HG02759 (cell line): ENCODE measurements at regions not wholly inside any gene's neighbourhood (a gene's known extent, or its start where the extent isn't known, plus 50 kb on each side); places are given as distances from the start of the nearest gene placed in this dataset.
"Not testable (repeated sequence)": the region's sequence is repeated elsewhere in the genome, so short reads cannot be mapped to it uniquely, and the experiment has no call there.

Experiments
- ATAC-seq: cut with Tn5 transposase; IDR thresholded peaks from one replicate; pipeline ENCODE4 v1.9.1; 2021; ENCODE audit warnings: mild to moderate bottlenecking, moderate library complexity; ENCODE audit not compliant: unreplicated experiment

DNA sequence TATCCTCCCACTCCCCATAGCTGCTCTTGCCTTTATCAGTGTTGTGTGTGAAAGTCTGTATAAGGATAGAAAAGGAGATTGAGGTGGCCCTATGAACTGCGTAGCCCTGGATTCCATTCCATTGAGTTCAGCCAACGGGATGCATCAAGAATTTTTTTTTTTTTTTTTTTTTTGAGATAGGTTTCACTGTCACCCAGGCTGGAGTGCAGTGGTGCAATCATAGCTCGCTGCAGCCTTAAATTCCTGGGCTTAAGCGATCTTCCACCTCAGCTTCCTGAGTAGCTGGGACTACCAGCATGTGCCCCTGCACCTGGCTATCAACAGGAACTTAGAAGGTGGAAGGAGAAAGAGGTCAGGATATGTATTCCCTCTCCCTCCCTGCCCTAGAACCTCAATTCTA lies 187.2 kb upstream of the SPRY1 start:
- no peak for ATAC-seq

DNA sequence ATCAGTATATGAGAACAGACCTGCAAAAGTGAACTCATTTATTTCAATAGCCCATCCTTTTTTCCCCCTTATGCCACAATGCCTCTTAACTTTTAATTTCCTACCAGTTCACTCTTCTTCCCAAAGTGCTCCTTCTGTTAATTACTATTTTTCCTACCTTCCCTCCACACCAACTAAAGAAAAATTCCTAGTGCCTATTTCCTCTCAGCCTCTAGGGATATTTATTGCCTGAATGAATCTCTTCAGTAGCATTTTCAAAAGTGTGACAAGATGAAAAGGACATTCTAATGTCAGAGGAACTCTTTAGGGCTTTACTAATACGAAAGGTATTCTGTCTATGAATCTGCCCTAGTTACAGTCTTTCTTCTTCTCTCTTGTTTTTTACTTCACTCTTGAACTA lies 181.1 kb upstream of the SPRY1 start:
- no peak for ATAC-seq

DNA sequence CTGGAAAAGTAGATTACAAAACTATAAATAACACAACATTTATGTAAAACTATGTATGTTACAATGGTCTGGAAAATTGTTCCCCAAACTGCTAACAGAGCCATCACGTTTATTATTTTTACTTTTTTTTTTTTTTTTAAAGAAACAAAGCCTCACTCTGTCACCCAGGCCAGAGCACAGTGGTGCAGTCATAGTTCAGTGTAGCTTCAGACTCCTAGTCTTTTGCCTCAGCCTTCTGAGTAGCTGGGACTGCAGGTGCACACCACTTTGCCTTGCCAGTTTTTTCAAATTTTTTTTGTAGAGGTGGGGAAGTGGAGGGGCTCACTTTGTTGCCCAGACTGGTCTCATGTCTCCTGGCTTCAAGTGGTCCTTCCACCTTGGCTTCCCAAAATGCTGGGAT lies 180.1 kb upstream of the SPRY1 start:
- no peak for ATAC-seq

DNA sequence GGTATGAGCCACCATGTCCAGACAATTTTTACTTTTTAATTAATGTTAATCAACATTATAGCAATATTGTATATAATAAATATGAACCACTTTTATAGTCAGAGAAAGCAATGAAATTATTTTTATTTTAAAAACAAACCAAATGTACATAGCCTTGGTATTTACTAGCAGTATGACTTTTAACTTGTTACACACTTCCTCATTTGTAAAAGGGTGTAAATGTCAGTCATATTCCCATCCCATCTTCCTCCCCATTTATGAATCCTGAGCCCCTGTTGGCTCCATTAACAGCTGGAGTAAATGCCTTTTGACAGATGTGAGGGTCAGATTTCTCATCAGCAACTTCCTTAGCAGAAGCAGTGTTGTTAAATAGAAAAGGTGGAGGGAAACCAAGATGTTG lies 179.6 kb upstream of the SPRY1 start:
- ATAC-seq = no peak

DNA sequence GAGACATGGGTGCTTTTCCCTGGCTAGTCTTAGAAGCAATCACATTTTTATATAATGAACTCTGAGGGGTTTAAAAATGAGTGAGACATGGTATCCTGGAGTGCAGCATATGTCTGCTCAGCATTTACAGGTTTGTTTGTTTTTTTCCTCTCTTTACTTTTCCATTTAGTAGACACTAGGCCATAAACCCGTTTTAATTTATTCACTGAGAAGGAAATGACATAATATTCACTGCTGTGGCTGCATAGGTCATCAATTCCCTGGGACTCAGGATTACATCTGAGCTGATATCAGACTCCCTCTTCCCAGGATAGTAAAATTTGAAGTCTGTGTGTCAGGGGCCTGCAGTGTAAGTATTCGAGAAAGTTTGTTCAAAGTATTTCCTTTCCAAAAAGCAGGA lies 178.9 kb upstream of the SPRY1 start:
- ATAC-seq = no peak

DNA sequence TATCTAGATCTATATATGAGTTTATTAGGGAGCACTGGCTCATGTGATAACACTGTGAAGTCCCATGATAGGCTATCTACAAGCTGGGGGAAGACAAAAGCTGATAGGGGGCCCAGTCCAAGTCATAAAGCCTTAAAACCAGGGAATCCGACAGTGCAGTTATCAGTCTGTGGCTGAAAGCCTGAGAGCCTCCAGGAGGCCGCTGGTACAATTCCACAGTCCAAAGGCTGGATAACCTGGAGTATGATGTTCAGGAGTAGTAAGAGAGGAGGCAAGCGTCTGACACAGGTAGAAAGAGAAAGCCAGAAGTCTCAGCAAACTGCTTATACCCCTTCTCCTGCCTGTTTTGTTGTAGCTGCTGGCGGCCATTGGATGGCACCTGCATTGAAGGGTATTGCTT lies 177.6 kb upstream of the SPRY1 start:
- ATAC-seq = no peak

DNA sequence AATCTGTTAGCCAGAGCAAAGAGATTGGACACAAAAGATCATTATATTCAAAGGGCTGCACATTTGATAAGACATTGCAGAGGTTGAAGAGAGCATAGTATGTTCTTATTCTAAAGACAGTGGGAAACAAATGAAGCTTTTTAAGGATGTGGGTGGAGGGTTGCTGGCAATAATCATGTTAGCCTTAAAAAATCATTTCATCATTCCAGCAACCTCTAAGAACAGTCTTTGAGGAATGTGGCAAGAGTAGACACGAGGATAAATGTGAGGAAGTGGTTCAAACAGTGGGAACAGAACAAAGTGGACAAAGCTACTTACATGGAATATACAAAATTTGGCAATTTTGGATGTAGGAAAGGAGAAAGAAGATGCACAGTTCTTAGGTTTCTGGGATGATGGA lies 167.3 kb upstream of the SPRY1 start:
- ATAC-seq = no peak

DNA sequence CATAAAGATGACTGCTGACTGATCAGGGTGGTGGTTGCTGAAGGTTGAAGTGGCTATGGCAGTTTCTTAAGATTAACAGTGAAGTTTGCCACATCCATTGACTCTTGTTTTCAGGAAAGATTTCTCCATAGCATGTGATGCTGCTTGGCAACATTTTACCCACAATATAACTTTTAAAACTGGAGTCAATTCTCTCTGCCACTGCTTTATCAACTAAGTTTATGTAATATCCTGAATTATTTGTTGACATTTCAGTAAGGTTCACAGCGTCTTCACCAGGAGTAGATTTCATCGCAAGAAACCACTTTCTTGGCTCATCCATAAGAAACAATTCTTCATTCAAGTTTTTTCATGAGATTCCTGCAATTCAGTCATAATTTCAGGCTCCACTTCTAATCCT lies 166.5 kb upstream of the SPRY1 start:
- ATAC-seq = no peak

DNA sequence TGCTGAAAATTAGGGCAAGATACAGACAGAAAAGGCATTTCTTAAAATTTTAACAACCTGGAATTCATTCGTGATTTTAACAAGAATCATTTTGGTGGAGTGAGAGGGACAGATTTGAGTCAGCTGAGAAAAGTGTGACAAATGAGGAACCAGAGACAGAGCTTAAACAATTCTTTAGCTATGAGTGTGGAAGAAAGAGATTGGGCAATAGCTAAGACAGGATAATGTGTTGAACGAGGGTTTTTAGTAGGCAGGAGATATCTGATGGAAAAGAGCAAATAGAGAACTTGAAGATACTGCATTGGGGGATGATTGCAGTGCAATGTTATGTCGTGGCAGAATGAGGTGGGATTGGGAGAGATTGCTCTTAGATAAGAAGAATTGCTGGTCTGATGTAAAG lies 164.2 kb upstream of the SPRY1 start:
- ATAC-seq = no peak

DNA sequence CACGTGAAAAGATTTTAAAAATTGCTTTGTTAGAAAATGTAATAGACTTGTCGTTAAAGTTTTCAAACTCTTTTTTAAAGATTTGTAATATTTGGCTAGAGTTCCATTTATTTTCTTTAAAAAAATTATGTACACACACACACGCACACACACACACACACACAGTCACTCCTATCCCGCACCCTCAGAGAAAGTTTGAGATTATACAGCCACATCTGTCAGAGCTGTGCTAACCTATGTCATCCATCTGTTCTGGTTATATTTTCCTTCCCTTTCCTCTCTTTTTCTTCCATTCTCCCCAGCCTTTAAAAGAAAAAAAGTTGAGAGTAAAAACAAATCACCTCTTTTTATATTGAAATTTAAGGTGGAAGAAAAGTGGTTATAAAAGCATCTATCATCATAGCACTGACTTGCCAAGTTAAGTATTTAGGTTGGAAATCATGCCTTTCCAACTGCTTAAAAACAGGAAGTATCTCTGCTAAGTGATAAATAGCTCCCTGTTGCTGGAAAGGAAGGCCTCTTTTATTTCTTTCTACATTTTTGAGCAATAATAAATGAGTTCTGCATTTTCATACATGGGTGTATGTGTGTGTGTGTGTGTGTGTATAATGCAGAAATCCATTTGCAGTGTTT lies 163.3 kb upstream of the SPRY1 start:
- ATAC-seq = no peak

DNA sequence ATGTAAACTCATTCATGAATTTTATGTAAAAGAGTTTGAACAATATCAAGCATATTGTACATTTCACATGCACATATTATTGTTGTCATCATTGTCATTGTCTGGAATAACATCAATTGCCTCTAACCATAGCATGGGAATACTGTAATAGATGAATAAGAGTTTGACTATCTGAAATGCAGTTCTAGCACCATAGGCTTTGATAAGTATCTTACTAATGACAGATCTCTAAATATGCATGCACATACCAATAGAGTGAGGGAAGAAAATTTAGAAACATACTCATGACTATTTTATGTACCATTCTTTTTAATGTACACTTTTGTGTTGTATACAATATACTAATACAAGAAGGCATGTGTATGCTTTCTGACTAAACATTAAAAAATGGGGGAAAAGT lies 161.6 kb upstream of the SPRY1 start:
- ATAC-seq = no peak

DNA sequence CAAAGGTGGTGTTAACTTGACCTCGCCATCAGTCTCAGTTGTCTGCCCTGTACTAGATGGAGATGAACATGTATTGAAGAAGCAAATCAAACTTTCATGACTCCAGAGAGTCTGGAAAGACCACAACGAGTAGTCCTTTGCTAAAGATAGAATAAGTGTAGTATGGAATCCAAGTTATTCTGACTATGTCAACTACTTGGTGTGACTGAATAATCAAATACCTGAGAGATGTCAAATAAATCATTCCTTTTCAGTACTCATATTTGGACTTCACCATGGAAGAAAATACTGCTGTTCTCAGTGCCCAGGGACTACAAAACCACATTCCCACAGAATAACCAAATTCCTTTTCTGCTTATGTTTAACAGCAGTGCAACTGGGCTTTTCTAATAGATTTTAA lies 161.2 kb upstream of the SPRY1 start:
- no peak for ATAC-seq

DNA sequence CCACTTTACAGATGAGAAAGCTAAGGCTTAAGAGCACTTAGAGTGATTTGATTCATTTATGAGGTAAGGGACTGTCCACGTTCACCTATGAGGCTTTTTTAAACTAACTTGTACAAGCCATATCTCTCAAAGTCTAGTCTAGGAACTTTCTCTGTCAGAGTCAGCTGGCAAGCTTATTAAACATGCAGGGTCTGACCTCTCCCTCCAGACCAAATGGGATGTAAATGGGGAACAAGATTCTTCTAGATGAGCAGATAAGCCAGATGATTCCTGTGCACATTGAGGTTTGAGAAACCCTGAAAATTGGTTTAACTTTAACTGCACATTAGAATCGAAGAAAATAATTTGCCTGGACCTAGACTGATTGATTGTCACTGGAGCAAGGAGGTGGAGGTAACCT lies 160.0 kb upstream of the SPRY1 start:
- ATAC-seq = no peak

DNA sequence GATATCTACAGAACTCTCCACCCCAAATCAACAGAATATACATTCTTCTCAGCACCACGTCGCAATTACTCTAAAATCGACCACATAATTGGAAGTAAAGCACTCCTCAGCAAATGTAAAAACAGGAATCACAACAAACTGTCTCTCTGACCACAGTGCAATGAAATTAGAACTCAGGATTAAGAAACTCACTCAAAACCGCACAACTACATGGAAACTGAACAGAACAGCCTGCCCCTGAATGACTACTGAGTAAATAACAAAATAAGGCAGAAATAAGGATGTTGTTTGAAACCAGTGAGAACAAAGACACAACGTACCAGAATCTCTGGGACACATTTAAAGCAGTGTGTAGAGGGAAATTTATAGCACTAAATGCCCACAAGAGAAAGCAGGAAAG lies 156.3 kb upstream of the SPRY1 start:
- ATAC-seq = not testable (repeated sequence)

DNA sequence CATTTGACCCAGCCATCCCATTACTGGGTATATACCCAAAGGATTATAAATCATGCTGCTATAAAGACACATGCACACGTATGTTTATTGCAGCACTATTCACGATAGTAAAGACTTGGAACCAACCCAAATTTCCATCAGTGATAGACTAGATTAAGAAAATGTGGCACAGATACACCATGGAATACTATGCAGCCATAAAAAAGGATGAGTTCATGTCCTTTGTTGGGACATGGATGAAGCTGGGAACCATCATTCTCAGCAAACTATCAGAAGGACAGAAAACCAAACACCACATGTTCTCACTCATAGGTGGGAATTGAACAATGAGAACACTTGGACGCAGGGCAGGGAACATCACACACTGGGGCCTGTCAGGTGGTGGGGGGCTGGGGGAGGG lies 153.4 kb upstream of the SPRY1 start:
- not testable (repeated sequence) for ATAC-seq

DNA sequence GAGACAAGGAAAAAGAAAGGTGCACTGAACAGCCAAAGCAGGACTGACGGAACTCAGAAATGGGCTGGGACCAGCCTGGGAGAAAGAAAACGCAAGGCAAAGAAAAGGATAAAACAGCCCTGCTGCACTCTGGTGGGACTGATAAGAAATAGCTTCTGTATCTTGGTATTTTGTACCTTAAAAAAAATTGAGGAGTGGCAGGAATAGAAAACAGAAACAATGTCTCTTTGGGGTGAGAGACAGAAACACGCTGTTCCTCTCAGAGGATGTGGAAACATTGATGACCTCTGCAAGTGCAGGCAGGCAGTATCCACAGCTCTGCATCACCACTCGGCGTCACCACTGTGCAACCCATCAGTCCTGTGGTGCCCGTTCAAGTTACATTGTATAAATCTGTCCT lies 152.5 kb upstream of the SPRY1 start:
- ATAC-seq = no peak

DNA sequence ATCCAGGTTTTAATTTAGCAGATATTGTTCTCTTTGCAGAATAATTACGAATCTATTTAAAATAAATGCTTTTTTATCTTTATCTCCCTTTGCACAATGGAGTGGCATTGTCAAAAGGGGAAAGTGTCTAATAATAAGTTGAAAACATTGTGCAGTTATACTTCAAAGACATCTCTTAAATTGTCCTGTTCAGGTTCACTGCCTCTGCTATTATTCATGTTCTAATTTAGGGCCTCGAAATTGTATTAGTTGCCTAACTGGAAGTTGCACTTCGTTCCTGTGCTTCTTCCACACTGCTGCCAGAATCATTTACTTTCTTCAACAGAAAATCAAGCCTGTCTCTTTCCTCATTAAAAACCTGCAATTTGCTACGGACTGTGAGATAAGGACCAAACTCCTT lies 150.5 kb upstream of the SPRY1 start:
- ATAC-seq = no peak

DNA sequence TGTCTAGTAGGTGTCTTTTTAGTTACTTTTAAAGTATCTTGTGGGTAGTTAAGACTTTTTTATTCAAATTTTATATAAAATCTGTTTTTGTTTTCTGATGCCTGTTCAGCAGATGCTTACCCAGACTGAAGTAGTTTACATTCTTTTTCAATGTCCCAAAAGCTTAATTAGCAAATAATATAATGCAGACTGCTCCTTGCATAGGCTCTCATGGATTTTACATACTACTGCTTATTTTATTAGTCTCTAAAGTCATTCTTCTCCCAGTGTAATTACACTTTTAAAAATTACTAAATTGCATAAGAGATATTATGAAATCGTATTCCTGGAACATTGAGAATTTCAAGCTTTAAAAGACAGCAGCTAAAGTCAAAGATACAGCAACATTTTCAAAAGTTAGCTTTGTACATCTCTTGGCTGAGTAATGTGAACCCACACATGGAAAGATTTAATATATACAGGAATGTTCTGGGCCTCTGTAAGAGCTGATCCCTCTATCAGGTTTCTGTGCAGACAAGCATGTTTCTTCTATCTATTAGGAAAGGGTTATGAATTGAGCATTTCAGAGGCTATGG lies 148.4 kb upstream of the SPRY1 start:
- ATAC-seq = no peak

DNA sequence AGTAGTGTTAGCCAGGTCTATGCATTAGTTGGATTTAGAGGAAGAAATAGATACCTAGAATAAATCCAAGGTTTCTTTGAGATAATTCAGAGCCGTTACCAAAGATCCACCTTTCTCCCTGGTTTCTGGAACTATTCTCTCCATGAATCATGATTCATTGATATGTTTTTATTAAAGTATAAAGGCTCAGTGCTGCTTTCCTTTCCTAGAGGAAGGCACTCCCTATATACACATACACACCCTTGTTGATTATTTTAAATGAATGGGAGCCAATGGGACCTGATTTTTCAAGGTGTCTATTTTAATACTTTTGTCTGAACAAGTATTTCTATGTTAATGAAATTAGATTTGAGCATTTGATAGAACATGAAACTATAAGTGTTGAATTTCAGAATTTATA lies 146.8 kb upstream of the SPRY1 start:
- ATAC-seq = no peak

DNA sequence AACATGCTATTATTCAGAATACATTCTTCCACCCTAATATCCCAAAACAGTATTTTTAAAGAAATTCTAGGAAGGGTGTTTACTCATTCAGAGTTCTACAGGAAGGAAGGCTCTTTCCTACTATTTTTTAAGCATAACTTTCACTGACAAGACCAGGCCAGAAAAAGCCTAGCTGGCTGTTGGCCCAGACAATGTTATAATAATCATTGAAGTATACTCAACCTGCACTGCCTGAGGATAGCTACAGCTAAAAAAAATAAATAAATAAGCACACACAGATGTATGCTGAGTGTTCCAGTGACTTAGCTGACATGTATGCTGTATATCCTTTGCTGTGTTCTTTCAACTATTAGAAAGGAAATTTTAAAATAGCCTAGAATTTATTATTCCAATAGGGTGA lies 145.8 kb upstream of the SPRY1 start:
- no peak for ATAC-seq

DNA sequence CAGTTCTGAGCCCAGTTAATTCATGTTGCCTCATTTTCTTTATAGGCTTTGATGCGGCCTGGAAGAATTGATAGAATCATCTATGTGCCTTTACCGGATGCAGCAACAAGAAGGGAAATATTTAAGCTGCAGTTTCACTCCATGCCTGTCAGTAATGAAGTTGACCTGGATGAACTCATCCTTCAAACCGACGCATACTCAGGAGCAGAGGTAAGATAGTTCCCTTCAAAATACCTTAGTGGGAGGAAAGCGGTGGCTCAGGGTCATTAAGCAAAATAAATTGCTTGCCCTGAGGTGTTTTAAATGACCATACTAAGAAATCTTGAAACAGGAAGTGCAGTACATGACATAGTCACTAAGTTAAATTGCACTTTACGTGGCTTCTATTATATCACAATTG lies 140.6 kb upstream of the SPRY1 start:
- no peak for ATAC-seq

DNA sequence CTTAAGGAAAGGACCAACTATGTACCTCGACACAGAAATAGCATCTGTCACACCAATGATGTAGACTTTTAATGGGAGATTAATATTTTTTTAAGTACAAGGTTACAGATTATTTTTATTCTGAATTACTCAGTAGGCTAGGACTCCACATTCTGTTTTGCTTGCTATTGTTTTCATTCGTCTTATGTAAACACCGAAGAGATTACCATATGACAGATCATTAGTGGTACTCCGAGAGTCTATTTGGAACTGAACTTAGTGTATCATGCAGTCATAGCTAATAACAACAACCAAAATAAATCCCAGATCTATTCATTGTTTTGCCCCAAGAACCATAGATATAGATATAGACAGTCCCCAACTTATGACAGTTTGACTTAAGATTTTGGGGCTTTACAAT lies 139.7 kb upstream of the SPRY1 start:
- no peak for ATAC-seq

DNA sequence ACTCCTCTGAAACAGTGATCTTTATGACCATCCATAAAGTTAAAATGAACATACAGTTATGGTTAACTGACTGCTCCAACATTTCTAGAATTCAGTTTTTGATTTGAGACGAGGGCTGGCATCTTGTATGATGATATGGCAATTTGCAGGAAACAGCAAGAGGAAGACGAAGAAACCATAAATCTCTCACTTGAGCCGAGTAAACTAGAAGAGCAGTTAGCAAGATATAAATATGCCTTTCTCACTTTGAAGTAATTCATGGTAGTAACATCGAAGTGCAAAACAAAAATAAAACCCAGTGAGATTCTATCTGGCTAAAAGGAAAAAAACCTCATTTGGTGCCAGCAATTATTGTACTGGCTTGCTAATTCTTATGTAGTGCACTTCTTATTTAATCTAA lies 139.0 kb upstream of the SPRY1 start:
- ATAC-seq = no peak
